ENCODE measurements at regions not wholly inside any gene's neighbourhood (a gene's known extent, or its start where the extent isn't known, plus 50 kb on each side); places are given as distances from the start of the nearest gene placed in this dataset.
"Not testable (repeated sequence)": the region's sequence is repeated elsewhere in the genome, so short reads cannot be mapped to it uniquely, and the experiment has no call there.

- not testable (repeated sequence) for DNase-seq (ENCODE audit: low spot score)
Observed at GRCh38 chrX:63179852-63180251, 171.3 kb downstream of the SPIN4 start.

GRCh38 chrX:63176578-63176977, 174.6 kb downstream of the SPIN4 start:
- not testable (repeated sequence) for DNase-seq (ENCODE audit: low spot score)

- DNase-seq (ENCODE audit: low spot score), result not testable (repeated sequence)
Observed at GRCh38 chrX:63173841-63174718, 177.1 kb downstream of the SPIN4 start.

GRCh38 chrX:63169416-63169815, 181.7 kb downstream of the SPIN4 start:
- not testable (repeated sequence) for DNase-seq (ENCODE audit: low spot score)

GRCh38 chrX:63168949-63169348, 182.2 kb downstream of the SPIN4 start:
- not testable (repeated sequence) for DNase-seq (ENCODE audit: low spot score)

- DNase-seq (ENCODE audit: low spot score), result not testable (repeated sequence)
Observed at GRCh38 chrX:63167002-63167401, 184.1 kb downstream of the SPIN4 start.

- not testable (repeated sequence) for DNase-seq (ENCODE audit: low spot score)
Observed at GRCh38 chrX:63160994-63161393, 190.1 kb downstream of the SPIN4 start.

GRCh38 chrX:63160340-63160739, 190.8 kb downstream of the SPIN4 start:
- DNase-seq (ENCODE audit: low spot score), result not testable (repeated sequence)

GRCh38 chrX:63145526-63145925, 205.6 kb downstream of the SPIN4 start:
- not testable (repeated sequence) for DNase-seq (ENCODE audit: low spot score)

- not testable (repeated sequence) for DNase-seq (ENCODE audit: low spot score)
Observed at GRCh38 chrX:63142588-63142987, 208.5 kb downstream of the SPIN4 start.

- not testable (repeated sequence) for DNase-seq (ENCODE audit: low spot score)
Observed at GRCh38 chrX:63135859-63136258, 215.3 kb downstream of the SPIN4 start.

- peak; percentile 17 for DNase-seq (ENCODE audit: low spot score)
Observed at GRCh38 chrX:63128509-63128908, 222.6 kb downstream of the SPIN4 start.

GRCh38 chrX:63115196-63115595, 235.9 kb downstream of the SPIN4 start:
- no peak for DNase-seq (ENCODE audit: low spot score)

GRCh38 chrX:63101879-63102620, 249.1 kb downstream of the SPIN4 start:
- DNase-seq (ENCODE audit: low spot score), result no peak

GRCh38 chrX:63058204-63058603, 292.9 kb downstream of the SPIN4 start:
- DNase-seq (ENCODE audit: low spot score), result no peak

GRCh38 chrX:63050225-63050624, 300.9 kb downstream of the SPIN4 start:
- DNase-seq (ENCODE audit: low spot score), result no peak

- DNase-seq (ENCODE audit: low spot score), result no peak
Observed at GRCh38 chrX:63032811-63033210, 318.3 kb downstream of the SPIN4 start.

GRCh38 chrX:63013549-63013948, 337.6 kb downstream of the SPIN4 start:
- DNase-seq (ENCODE audit: low spot score), result no peak

- no peak for DNase-seq (ENCODE audit: low spot score)
Observed at GRCh38 chrX:63012574-63012973, 338.6 kb downstream of the SPIN4 start.

GRCh38 chrX:63000196-63000595, 350.9 kb downstream of the SPIN4 start:
- DNase-seq (ENCODE audit: low spot score), result not testable (repeated sequence)
